GM13976 (cell line): ENCODE measurements at regions not wholly inside any gene's neighbourhood (a gene's known extent, or its start where the extent isn't known, plus 50 kb on each side); places are given as distances from the start of the nearest gene placed in this dataset.

Source experiments
- DNase-seq: peaks from one replicate; pipeline ENCODE4 v3.0.0; 2012; ENCODE audit warnings: low spot score
- CTCF ChIP-seq: IDR thresholded peaks from 2 replicates; pipeline ENCODE4 v1.5.1; 2012; ENCODE audit warnings: borderline replicate concordance, mild to moderate bottlenecking; ENCODE audit not compliant: insufficient read depth; ENCODE audit errors: extremely low read depth, missing control alignments, control extremely low read depth
- in situ Hi-C: fragments of 300-500 bp; cut with MboI; formaldehyde crosslinking; loops from one replicate; pipeline ENCODE4 v1.12.0; 2022; ENCODE audit warnings: low sequenced_read_pairs, mixed read lengths, inconsistent platforms; ENCODE audit not compliant: unreplicated experiment

- in situ Hi-C loops = loop anchor here (10.0 kb wide), 1 partner anchor 54 kb away; no protein-coding TSS in a partner anchor
- DNase-seq = no peak
- no peak for TF ChIP-seq CTCF
These were observed 117.1 kb upstream of the MYOCD start for GRCh38 chr17:12548558-12548957.

GRCh38 chr17:12549499-12550041 lies 116.1 kb upstream of the MYOCD start:
- no peak for TF ChIP-seq CTCF
- DNase-seq = no peak
- in situ Hi-C loops = loop anchor here (10.0 kb wide), 1 partner anchor 55 kb away; no protein-coding TSS in a partner anchor

- DNase-seq = no peak
- no peak for TF ChIP-seq CTCF
- in situ Hi-C loops = no loop called here
These were observed 112.1 kb upstream of the MYOCD start for GRCh38 chr17:12553625-12554024.

GRCh38 chr17:12554251-12554650 lies 111.4 kb upstream of the MYOCD start:
- DNase-seq = no peak

GRCh38 chr17:12566291-12566690 lies 99.4 kb upstream of the MYOCD start:
- in situ Hi-C loops = no loop called here
- TF ChIP-seq CTCF = no peak
- no peak for DNase-seq

More at GRCh38 chr17:12554251-12554650, 111.4 kb upstream of the MYOCD start:
- no peak for TF ChIP-seq CTCF
- in situ Hi-C loops = no loop called here

GRCh38 chr17:12567077-12568053 lies 98.3 kb upstream of the MYOCD start:
- in situ Hi-C loops = no loop called here
- no peak for DNase-seq

More at GRCh38 chr17:12567077-12568053, 98.3 kb upstream of the MYOCD start:
- no peak for TF ChIP-seq CTCF
